GM23338 (cell line): ENCODE measurements at regions not wholly inside any gene's neighbourhood (a gene's known extent, or its start where the extent isn't known, plus 50 kb on each side); places are given as distances from the start of the nearest gene placed in this dataset.

Source experiments
- ATAC-seq: fragments of 200-7000 bp; cut with Tn5 transposase; 3 replicates; pipeline ENCODE4 v1.9.1; 2020
- DNase-seq: peaks from one replicate; pipeline ENCODE4 v3.0.0-alpha.2; 2015; ENCODE audit warnings: low spot score
- H2AFZ ChIP-seq: fragments of 200-600 bp; sonication (generic); 2 replicates; pipeline ENCODE4 v1.8.0; 2016; ENCODE audit warnings: antibody characterized with exemption, mild to moderate bottlenecking, moderate library complexity
- H3F3A ChIP-seq: fragments of 200-600 bp; sonication (generic); replicated peaks from 2 replicates; pipeline ENCODE4 v1.8.0; 2017; ENCODE audit warnings: antibody characterized with exemption, mixed run types, low read depth
- H3K27ac ChIP-seq: fragments of 200-600 bp; sonication (generic); 2 replicates; pipeline ENCODE4 v1.6.1; 2016; ENCODE audit warnings: low read depth
- H3K27me3 ChIP-seq: fragments of 200-600 bp; sonication (generic); 2 replicates; pipeline ENCODE4 v1.8.0; 2016; ENCODE audit warnings: mild to moderate bottlenecking, mixed run types, moderate library complexity; ENCODE audit not compliant: insufficient read depth
- H3K36me3 ChIP-seq: fragments of 200-600 bp; sonication (generic); 2 replicates; pipeline ENCODE4 v1.8.0; 2016; ENCODE audit warnings: mild to moderate bottlenecking; ENCODE audit not compliant: insufficient read depth
- H3K4me1 ChIP-seq: fragments of 200-600 bp; sonication (generic); 2 replicates; pipeline ENCODE4 v1.8.0; 2016; ENCODE audit warnings: mild to moderate bottlenecking, moderate library complexity; ENCODE audit not compliant: insufficient read depth
- H3K4me2 ChIP-seq: fragments of 200-600 bp; sonication (generic); 2 replicates; pipeline ENCODE4 v1.7.1; 2017; ENCODE audit warnings: mixed run types
- H3K4me3 ChIP-seq: fragments of 200-600 bp; sonication (generic); 2 replicates; pipeline ENCODE4 v1.6.1; 2016; ENCODE audit warnings: mixed run types
- H3K79me2 ChIP-seq: fragments of 200-600 bp; sonication (generic); replicated peaks from 2 replicates; pipeline ENCODE4 v1.8.0; 2017; ENCODE audit warnings: mild to moderate bottlenecking; ENCODE audit not compliant: insufficient read depth
- H3K9me2 ChIP-seq: fragments of 200-600 bp; sonication (generic); 2 replicates; pipeline ENCODE4 v1.8.0; 2017; ENCODE audit not compliant: insufficient read depth
- H4K20me1 ChIP-seq: fragments of 200-600 bp; sonication (generic); replicated peaks from 2 replicates; pipeline ENCODE4 v1.8.0; 2017; ENCODE audit warnings: mild to moderate bottlenecking; ENCODE audit not compliant: insufficient read depth
- H3K27ac Mint-ChIP-seq: 2 replicates; pipeline ENCODE4 v1.8.0; 2020; ENCODE audit warnings: inconsistent platforms, mild to moderate bottlenecking, moderate library complexity, mixed read lengths
- H3K27me3 Mint-ChIP-seq: 3 replicates; pipeline ENCODE4 v1.8.0; 2022; ENCODE audit warnings: low read depth, mild to moderate bottlenecking, moderate library complexity, mixed read lengths, inconsistent platforms; ENCODE audit not compliant: insufficient read depth, poor library complexity
- H3K36me3 Mint-ChIP-seq: 3 replicates; pipeline ENCODE4 v1.8.0; 2021; ENCODE audit warnings: low read depth, mild to moderate bottlenecking, inconsistent platforms, moderate library complexity, mixed read lengths
- H3K4me1 Mint-ChIP-seq: 3 replicates; pipeline ENCODE4 v1.8.0; 2020; ENCODE audit warnings: mild to moderate bottlenecking, inconsistent platforms, mixed read lengths
- H3K4me3 Mint-ChIP-seq: 3 replicates; pipeline ENCODE4 v1.8.0; 2021; ENCODE audit warnings: moderate library complexity, mild to moderate bottlenecking, inconsistent platforms, mixed read lengths
- H3K9me3 Mint-ChIP-seq: 3 replicates; pipeline ENCODE4 v1.8.0; 2020; ENCODE audit warnings: moderate library complexity, mild to moderate bottlenecking, inconsistent platforms, mixed read lengths
- CREB1 ChIP-seq: fragments of 250-450 bp; sonication (Bioruptor Pico); IDR thresholded peaks from 2 replicates; pipeline ENCODE4 v1.5.0; 2020; ENCODE audit warnings: low read depth, mild to moderate bottlenecking, moderate library complexity
- EZH2 ChIP-seq: fragments of 200-600 bp; sonication (generic); IDR thresholded peaks from one replicate; pipeline ENCODE4 v1.8.0; 2017; ENCODE audit warnings: antibody characterized with exemption, mild to moderate bottlenecking, low read depth; ENCODE audit not compliant: unreplicated experiment
- EZH2phosphoT487 ChIP-seq: fragments of 200-600 bp; sonication (generic); IDR thresholded peaks from one replicate; pipeline ENCODE4 v1.8.1; 2018; ENCODE audit warnings: antibody characterized with exemption; ENCODE audit not compliant: unreplicated experiment
- JUNB ChIP-seq: IDR thresholded peaks from one replicate; pipeline ENCODE4 v1.6.1; 2016; ENCODE audit warnings: antibody characterized with exemption; ENCODE audit not compliant: unreplicated experiment
- NANOG ChIP-seq: IDR thresholded peaks from 2 replicates; pipeline ENCODE4 v1.6.1; 2016; ENCODE audit warnings: antibody characterized with exemption, borderline replicate concordance
- POLR2AphosphoS5 ChIP-seq: IDR thresholded peaks from 2 replicates; pipeline ENCODE4 v1.6.1; 2016; ENCODE audit warnings: antibody characterized with exemption, low read depth
- REST ChIP-seq: IDR thresholded peaks from one replicate; pipeline ENCODE4 v1.6.1; 2018; ENCODE audit warnings: antibody characterized with exemption; ENCODE audit not compliant: unreplicated experiment
- STAT1 ChIP-seq: IDR thresholded peaks from one replicate; pipeline ENCODE4 v1.6.1; 2016; ENCODE audit warnings: antibody characterized with exemption; ENCODE audit not compliant: unreplicated experiment
- ZNF114 ChIP-seq: fragments of 250-450 bp; sonication (Bioruptor Pico); IDR thresholded peaks from 2 replicates; pipeline ENCODE4 v1.5.0; 2020; ENCODE audit warnings: mild to moderate bottlenecking, moderate library complexity
- ZNF331 ChIP-seq: fragments of 250-450 bp; sonication (Bioruptor Pico); IDR thresholded peaks from 2 replicates; pipeline ENCODE4 v1.5.0; 2020; ENCODE audit warnings: low read depth, mild to moderate bottlenecking, moderate library complexity
- ZNF462 ChIP-seq: fragments of 250-450 bp; sonication (Bioruptor Pico); IDR thresholded peaks from 2 replicates; pipeline ENCODE4 v1.5.0; 2020; ENCODE audit warnings: mild to moderate bottlenecking, moderate library complexity
- TF ChIP-seq, protein P1 (sequence below), 2 experiments: fragments of 200-600 bp in 1 of 2; sonication (generic) in 1 of 2; conservative IDR thresholded peaks; 2 replicates each; pipeline versions ENCODE4 v1.5.1 to v1.6.1; 2016 to 2017; ENCODE audit warnings: antibody characterized with exemption in 2 of 2, low read depth in 2 of 2, mild to moderate bottlenecking in 2 of 2, moderate library complexity in 1 of 2
- TF ChIP-seq, protein P2 (sequence below): IDR thresholded peaks from 2 replicates; pipeline ENCODE4 v1.6.1; 2016; ENCODE audit warnings: antibody characterized with exemption

- Mint-ChIP-seq H3K27ac (no peak overlapping the region), H3K4me3 (no peak overlapping the region), H3K4me1 (peaks cover 12% of the 10 kb centered on the region), H3K27me3 (no peaks in the 10 kb centered on the region), H3K9me3 (peaks cover 4% of the 10 kb centered on the region; the same call in 1 of the 3 replicates), H3K36me3 (no peaks in the 10 kb centered on the region)
- Histone ChIP-seq H3K36me3 (no peaks in the 10 kb centered on the region), H3K9me2 (no peaks in the 10 kb centered on the region; the same call in 1 of the 2 replicates), H3F3A (no peaks in the 10 kb centered on the region), H3K27me3 (no peaks in the 10 kb centered on the region), H3K27ac (no peak overlapping the region), H3K79me2 (no peaks in the 10 kb centered on the region), H3K4me1 (0 out of 2 replicates have a peak, but pooled peaks cover 5% of the 10 kb centered on the region), H2AFZ (no peak overlapping the region), H4K20me1 (no peaks in the 10 kb centered on the region), H3K4me2 (no peak overlapping the region), H3K4me3 (no peak overlapping the region)
- no peak for DNase-seq
- TF ChIP-seq ZNF462 (CRISPR knock-in tag) (no peak), ZNF114 (CRISPR knock-in tag) (no peak), ZNF331 (no peak), REST (no peak), EZH2phosphoT487 (no peak), JUNB (no peak), POLR2AphosphoS5 (no peak), STAT1 (no peak), EZH2 (no peak), NANOG (no peak), CREB1 (CRISPR knock-in tag) (no peak)
- TF ChIP-seq, protein P1, sequence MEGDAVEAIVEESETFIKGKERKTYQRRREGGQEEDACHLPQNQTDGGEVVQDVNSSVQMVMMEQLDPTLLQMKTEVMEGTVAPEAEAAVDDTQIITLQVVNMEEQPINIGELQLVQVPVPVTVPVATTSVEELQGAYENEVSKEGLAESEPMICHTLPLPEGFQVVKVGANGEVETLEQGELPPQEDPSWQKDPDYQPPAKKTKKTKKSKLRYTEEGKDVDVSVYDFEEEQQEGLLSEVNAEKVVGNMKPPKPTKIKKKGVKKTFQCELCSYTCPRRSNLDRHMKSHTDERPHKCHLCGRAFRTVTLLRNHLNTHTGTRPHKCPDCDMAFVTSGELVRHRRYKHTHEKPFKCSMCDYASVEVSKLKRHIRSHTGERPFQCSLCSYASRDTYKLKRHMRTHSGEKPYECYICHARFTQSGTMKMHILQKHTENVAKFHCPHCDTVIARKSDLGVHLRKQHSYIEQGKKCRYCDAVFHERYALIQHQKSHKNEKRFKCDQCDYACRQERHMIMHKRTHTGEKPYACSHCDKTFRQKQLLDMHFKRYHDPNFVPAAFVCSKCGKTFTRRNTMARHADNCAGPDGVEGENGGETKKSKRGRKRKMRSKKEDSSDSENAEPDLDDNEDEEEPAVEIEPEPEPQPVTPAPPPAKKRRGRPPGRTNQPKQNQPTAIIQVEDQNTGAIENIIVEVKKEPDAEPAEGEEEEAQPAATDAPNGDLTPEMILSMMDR (conservative IDR thresholded peaks at IDR 0.05; ENCODE audit: low read depth in 2 of 2) = no peak
- TF ChIP-seq, protein P2, sequence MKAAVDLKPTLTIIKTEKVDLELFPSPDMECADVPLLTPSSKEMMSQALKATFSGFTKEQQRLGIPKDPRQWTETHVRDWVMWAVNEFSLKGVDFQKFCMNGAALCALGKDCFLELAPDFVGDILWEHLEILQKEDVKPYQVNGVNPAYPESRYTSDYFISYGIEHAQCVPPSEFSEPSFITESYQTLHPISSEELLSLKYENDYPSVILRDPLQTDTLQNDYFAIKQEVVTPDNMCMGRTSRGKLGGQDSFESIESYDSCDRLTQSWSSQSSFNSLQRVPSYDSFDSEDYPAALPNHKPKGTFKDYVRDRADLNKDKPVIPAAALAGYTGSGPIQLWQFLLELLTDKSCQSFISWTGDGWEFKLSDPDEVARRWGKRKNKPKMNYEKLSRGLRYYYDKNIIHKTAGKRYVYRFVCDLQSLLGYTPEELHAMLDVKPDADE = no peak
- no peak for ATAC-seq
Observed at GRCh38 chr4:163613383-163613782, 118.9 kb downstream of the TMA16 start.
